HepG2 (cell line): ENCODE measurements at regions not wholly inside any gene's neighbourhood (a gene's known extent, or its start where the extent isn't known, plus 50 kb on each side); places are given as distances from the start of the nearest gene placed in this dataset.

Experiments used
- BCL6 ChIP-seq: IDR thresholded peaks from 2 replicates; pipeline ENCODE4 v1.6.1; 2016; ENCODE audit warnings: missing genetic modification reagents, missing compliant biosample characterization
- NPAS2 ChIP-seq: sonication (generic); formaldehyde crosslinking; IDR thresholded peaks from 2 replicates; pipeline ENCODE4 v1.8.0; 2022; ENCODE audit warnings: mild to moderate bottlenecking, missing genetic modification reagents, borderline replicate concordance
- POLR2AphosphoS5 ChIP-seq: IDR thresholded peaks from 2 replicates; pipeline ENCODE4 v1.6.1; 2012; ENCODE audit warnings: low read depth, low read length
- RBAK ChIP-seq: sonication (generic); formaldehyde crosslinking; IDR thresholded peaks from 2 replicates; pipeline ENCODE4 v1.5.1; 2020; ENCODE audit warnings: mild to moderate bottlenecking, missing genetic modification reagents
- ZNF607 ChIP-seq: sonication (generic); formaldehyde crosslinking; IDR thresholded peaks from 2 replicates; pipeline ENCODE4 v1.5.1; 2020; ENCODE audit warnings: missing genetic modification reagents, mild to moderate bottlenecking, borderline replicate concordance
- TF ChIP-seq, protein P1 (sequence below), 2 experiments: IDR thresholded peaks; 2 replicates each; pipeline ENCODE4 v1.6.1; 2011 to 2012; ENCODE audit warnings: low read length in 2 of 2, borderline replicate concordance in 1 of 2, low read depth in 1 of 2, mild to moderate bottlenecking in 1 of 2, moderate library complexity in 1 of 2

DNA sequence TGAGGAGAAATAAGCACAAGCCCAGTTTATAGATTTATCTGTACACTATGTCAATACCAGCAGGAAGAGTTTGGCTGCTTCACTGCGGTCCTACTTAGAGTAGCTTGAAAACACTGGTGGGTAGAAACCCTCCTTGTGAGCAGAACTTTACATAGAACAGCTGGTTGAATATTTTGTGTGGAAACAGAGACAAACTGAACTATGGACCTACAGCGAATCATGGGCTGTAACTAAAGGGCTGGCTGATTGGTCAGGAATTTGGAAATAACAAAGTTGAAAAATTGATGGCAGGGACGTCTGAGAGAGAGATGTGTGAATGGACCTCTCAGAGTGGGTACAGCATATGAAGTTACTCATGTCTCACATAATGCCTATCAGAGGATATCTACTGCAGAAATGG lies 392.5 kb downstream of the MAN2A1 start:
- TF ChIP-seq POLR2AphosphoS5: no peak
- TF ChIP-seq RBAK: no peak
- no peak for TF ChIP-seq BCL6 (CRISPR knock-in tag)
- TF ChIP-seq ZNF607: no peak
- no peak for TF ChIP-seq NPAS2 (CRISPR knock-in tag)
- TF ChIP-seq, protein P1, sequence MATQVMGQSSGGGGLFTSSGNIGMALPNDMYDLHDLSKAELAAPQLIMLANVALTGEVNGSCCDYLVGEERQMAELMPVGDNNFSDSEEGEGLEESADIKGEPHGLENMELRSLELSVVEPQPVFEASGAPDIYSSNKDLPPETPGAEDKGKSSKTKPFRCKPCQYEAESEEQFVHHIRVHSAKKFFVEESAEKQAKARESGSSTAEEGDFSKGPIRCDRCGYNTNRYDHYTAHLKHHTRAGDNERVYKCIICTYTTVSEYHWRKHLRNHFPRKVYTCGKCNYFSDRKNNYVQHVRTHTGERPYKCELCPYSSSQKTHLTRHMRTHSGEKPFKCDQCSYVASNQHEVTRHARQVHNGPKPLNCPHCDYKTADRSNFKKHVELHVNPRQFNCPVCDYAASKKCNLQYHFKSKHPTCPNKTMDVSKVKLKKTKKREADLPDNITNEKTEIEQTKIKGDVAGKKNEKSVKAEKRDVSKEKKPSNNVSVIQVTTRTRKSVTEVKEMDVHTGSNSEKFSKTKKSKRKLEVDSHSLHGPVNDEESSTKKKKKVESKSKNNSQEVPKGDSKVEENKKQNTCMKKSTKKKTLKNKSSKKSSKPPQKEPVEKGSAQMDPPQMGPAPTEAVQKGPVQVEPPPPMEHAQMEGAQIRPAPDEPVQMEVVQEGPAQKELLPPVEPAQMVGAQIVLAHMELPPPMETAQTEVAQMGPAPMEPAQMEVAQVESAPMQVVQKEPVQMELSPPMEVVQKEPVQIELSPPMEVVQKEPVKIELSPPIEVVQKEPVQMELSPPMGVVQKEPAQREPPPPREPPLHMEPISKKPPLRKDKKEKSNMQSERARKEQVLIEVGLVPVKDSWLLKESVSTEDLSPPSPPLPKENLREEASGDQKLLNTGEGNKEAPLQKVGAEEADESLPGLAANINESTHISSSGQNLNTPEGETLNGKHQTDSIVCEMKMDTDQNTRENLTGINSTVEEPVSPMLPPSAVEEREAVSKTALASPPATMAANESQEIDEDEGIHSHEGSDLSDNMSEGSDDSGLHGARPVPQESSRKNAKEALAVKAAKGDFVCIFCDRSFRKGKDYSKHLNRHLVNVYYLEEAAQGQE (IDR thresholded peaks at IDR 0.05; ENCODE audit: borderline replicate concordance in 1 of 2, low read depth in 1 of 2, low read length in 2 of 2): no peak
